ENCODE measurements at regions not wholly inside any gene's neighbourhood (a gene's known extent, or its start where the extent isn't known, plus 50 kb on each side); places are given as distances from the start of the nearest gene placed in this dataset.

DNA sequence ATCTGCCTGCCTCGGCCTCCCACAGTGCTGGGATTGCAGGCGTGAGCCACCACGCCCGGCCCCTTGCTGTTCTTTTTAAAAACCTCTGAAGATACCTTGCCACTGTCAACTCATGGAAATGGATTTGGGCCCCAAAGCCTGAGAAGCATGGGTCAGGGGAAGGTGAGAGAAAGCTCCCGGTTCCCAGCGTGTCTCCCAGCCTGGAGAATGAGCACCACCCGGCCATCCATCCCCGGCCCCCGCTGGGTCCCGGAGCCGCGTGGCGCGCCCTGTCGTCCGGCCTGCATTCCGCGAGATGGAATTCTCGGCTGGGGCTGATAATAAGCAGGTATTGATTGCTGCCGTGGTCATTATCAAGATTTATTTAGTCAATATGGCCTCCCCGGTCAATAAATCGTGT, 126.5 kb upstream of the MYL2 start:
- TF ChIP-seq POLR2A (IDR thresholded peaks at IDR 0.05) = no peak
- TF ChIP-seq, protein P1, sequence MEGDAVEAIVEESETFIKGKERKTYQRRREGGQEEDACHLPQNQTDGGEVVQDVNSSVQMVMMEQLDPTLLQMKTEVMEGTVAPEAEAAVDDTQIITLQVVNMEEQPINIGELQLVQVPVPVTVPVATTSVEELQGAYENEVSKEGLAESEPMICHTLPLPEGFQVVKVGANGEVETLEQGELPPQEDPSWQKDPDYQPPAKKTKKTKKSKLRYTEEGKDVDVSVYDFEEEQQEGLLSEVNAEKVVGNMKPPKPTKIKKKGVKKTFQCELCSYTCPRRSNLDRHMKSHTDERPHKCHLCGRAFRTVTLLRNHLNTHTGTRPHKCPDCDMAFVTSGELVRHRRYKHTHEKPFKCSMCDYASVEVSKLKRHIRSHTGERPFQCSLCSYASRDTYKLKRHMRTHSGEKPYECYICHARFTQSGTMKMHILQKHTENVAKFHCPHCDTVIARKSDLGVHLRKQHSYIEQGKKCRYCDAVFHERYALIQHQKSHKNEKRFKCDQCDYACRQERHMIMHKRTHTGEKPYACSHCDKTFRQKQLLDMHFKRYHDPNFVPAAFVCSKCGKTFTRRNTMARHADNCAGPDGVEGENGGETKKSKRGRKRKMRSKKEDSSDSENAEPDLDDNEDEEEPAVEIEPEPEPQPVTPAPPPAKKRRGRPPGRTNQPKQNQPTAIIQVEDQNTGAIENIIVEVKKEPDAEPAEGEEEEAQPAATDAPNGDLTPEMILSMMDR (IDR thresholded peaks at IDR 0.05) = no peak
- TF ChIP-seq POLR2AphosphoS5 (IDR thresholded peaks at IDR 0.05) = no peak

All from breast epithelium (tissue), 3 donors.